GM12892 (cell line): ENCODE measurements at regions not wholly inside any gene's neighbourhood (a gene's known extent, or its start where the extent isn't known, plus 50 kb on each side); places are given as distances from the start of the nearest gene placed in this dataset.

Experiments used
- POLR2A ChIP-seq: IDR thresholded peaks from 2 replicates; pipeline ENCODE4 v1.6.1; 2011; ENCODE audit warnings: low read depth, low read length, control low read depth
- POLR2AphosphoS5 ChIP-seq: IDR thresholded peaks from 2 replicates; pipeline ENCODE4 v1.6.1; 2011; ENCODE audit warnings: low read depth, low read length, control low read depth
- TAF1 ChIP-seq: IDR thresholded peaks from 2 replicates; pipeline ENCODE4 v1.6.1; 2011; ENCODE audit warnings: low read depth, mild to moderate bottlenecking, control low read depth, low read length, borderline replicate concordance

GRCh38 chr6:1162367-1163275, 149.3 kb upstream of the FOXQ1 start:
- no peak for TF ChIP-seq POLR2A
- TF ChIP-seq POLR2AphosphoS5 = no peak
- no peak for TF ChIP-seq TAF1
